ENCODE measurements at regions not wholly inside any gene's neighbourhood (a gene's known extent, or its start where the extent isn't known, plus 50 kb on each side); places are given as distances from the start of the nearest gene placed in this dataset.

DNA sequence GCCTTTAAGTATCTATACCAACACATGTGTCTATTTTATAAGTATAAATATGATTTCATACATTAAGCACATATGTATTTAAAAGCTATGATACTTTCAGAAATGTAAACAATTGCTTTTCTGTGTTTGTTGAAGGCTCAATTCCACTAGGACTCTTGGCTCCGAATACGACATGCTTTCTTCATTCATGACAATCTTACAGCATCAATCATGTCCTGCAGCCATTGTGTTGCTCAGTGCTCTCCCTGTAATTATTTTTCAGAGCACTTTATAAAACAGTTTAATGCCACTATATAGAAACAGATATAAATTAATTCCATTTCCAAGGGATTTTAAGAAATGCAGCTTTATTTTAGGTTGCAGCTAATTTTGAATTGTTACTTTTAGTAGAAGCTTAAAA, 167.3 kb downstream of the TAF11L14 start:
- Histone ChIP-seq H3K4me2 (ENCODE audit: low read depth, low read length) (no peak overlapping the region), H3K9ac (ENCODE audit: low read depth, low read length) (no peak overlapping the region), H4K91ac (ENCODE audit: insufficient read depth, low read depth, low read length) (no peak overlapping the region), H2BK120ac (ENCODE audit: low read depth, low read length) (no peak overlapping the region), H3K18ac (ENCODE audit: low read depth, low read length) (no peak overlapping the region), H4K5ac (ENCODE audit: low read depth, low read length) (no peak overlapping the region), H2BK15ac (ENCODE audit: low read depth, low read length) (no peak overlapping the region), H3K9me3 (ENCODE audit: control insufficient read depth, insufficient read depth, low read length) (no peaks in the 10 kb centered on the region), H2AK9ac (replicated peaks; ENCODE audit: low read depth, low read length, poor library complexity) (no peak overlapping the region), H3K4me3 (ENCODE audit: insufficient read depth, low read depth, low read length) (no peak overlapping the region), H3K4ac (ENCODE audit: low read depth, low read length) (no peak overlapping the region), H4K8ac (ENCODE audit: low read depth in 2 of 2, low read length in 2 of 2) (no peak overlapping the region), H3K23ac (ENCODE audit: low read depth, low read length) (no peak overlapping the region), H3K27ac (ENCODE audit: insufficient read depth, low read length) (no peak overlapping the region), H2BK5ac (ENCODE audit: low read depth, low read length, poor library complexity, severe bottlenecking) (no peak overlapping the region), H3K4me1 (ENCODE audit: control insufficient read depth, insufficient read depth, low read length) (no peaks in the 10 kb centered on the region), H3K79me1 (ENCODE audit: low read depth in 1 of 2, low read length in 2 of 2) (no peaks in the 10 kb centered on the region), H3K27me3 (ENCODE audit: control insufficient read depth, insufficient read depth, low read length) (no peaks in the 10 kb centered on the region), H2BK20ac (ENCODE audit: low read depth, low read length) (no peak overlapping the region), H3K14ac (replicated peaks; ENCODE audit: low read depth, low read length) (no peak overlapping the region), H4K20me1 (ENCODE audit: insufficient read depth, low read length) (no peaks in the 10 kb centered on the region), H2AFZ (replicated peaks; ENCODE audit: low read length, poor library complexity) (no peak overlapping the region), H2AK5ac (ENCODE audit: low read depth, low read length) (no peak overlapping the region), H3K9me1 (ENCODE audit: insufficient read depth, low read length) (no peaks in the 10 kb centered on the region), H3K56ac (ENCODE audit: extremely low read depth, insufficient read depth, low read length) (no peak overlapping the region), H3K36me3 (ENCODE audit: control insufficient read depth, insufficient read depth, low read length) (no peaks in the 10 kb centered on the region)
- POLR2A ChIA-PET (ENCODE audit: unreplicated experiment): no interaction called here
- in situ Hi-C loops (cut with MboI; ENCODE audit: low sequenced_read_pairs): no loop called here
- dilution Hi-C loops (cut with HindIII; ENCODE audit: low sequenced_read_pairs, unreplicated experiment): no loop called here
- ATAC-seq (ENCODE audit: low read depth) (no peak), DNase-seq (no peak)
- no CpG with 5 or more reads among the region's 2 CpGs for WGBS, 2 experiments (ENCODE audit: extremely low coverage in 2 of 2, insufficient read length in 1 of 2)
- CTCF ChIA-PET: no interaction called here
- BruUV-seq (replicated peaks): no TSS peak
- intact Hi-C loops (cut with micrococcal nuclease): loop anchor here (10.0 kb wide), 1 partner anchor 587 kb away; the partner anchor contains the start of gene BASP1
- TF ChIP-seq BHLHE40 (IDR thresholded peaks at IDR 0.05; ENCODE audit: low read depth, low read length): no peak
- TF ChIP-seq FOS (IDR thresholded peaks at IDR 0.05; ENCODE audit: low read depth, low read length): no peak
- TF ChIP-seq CEBPB (IDR thresholded peaks at IDR 0.05; ENCODE audit: low read depth, low read length): no peak
- TF ChIP-seq, protein P1, sequence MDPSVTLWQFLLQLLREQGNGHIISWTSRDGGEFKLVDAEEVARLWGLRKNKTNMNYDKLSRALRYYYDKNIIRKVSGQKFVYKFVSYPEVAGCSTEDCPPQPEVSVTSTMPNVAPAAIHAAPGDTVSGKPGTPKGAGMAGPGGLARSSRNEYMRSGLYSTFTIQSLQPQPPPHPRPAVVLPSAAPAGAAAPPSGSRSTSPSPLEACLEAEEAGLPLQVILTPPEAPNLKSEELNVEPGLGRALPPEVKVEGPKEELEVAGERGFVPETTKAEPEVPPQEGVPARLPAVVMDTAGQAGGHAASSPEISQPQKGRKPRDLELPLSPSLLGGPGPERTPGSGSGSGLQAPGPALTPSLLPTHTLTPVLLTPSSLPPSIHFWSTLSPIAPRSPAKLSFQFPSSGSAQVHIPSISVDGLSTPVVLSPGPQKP (IDR thresholded peaks at IDR 0.05; ENCODE audit: borderline replicate concordance, low read depth, low read length): no peak
- TF ChIP-seq SMC3 (IDR thresholded peaks at IDR 0.05; ENCODE audit: low read depth, low read length): no peak
- TF ChIP-seq, protein P2, sequence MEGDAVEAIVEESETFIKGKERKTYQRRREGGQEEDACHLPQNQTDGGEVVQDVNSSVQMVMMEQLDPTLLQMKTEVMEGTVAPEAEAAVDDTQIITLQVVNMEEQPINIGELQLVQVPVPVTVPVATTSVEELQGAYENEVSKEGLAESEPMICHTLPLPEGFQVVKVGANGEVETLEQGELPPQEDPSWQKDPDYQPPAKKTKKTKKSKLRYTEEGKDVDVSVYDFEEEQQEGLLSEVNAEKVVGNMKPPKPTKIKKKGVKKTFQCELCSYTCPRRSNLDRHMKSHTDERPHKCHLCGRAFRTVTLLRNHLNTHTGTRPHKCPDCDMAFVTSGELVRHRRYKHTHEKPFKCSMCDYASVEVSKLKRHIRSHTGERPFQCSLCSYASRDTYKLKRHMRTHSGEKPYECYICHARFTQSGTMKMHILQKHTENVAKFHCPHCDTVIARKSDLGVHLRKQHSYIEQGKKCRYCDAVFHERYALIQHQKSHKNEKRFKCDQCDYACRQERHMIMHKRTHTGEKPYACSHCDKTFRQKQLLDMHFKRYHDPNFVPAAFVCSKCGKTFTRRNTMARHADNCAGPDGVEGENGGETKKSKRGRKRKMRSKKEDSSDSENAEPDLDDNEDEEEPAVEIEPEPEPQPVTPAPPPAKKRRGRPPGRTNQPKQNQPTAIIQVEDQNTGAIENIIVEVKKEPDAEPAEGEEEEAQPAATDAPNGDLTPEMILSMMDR (conservative IDR thresholded peaks at IDR 0.05; ENCODE audit: low read depth, low read length): no peak
- TF ChIP-seq CHD1 (IDR thresholded peaks at IDR 0.05; ENCODE audit: low read depth, low read length): no peak
- no peak for TF ChIP-seq MAZ (IDR thresholded peaks at IDR 0.05; ENCODE audit: borderline replicate concordance, low read depth, low read length)
- TF ChIP-seq MXI1 (IDR thresholded peaks at IDR 0.05; ENCODE audit: borderline replicate concordance, low read depth, low read length): no peak
- TF ChIP-seq RFX5 (IDR thresholded peaks at IDR 0.05; ENCODE audit: low read depth, low read length): no peak
- TF ChIP-seq NFE2L2 (IDR thresholded peaks at IDR 0.05; ENCODE audit: low read depth, low read length): no peak
- TF ChIP-seq RCOR1 (IDR thresholded peaks at IDR 0.05; ENCODE audit: insufficient replicate concordance, low read length): no peak
- no peak for TF ChIP-seq POLR2A (IDR thresholded peaks at IDR 0.05; ENCODE audit: low read depth, low read length)
- TF ChIP-seq MAFK (IDR thresholded peaks at IDR 0.05; ENCODE audit: low read depth, low read length): no peak
- TF ChIP-seq, protein P3, sequence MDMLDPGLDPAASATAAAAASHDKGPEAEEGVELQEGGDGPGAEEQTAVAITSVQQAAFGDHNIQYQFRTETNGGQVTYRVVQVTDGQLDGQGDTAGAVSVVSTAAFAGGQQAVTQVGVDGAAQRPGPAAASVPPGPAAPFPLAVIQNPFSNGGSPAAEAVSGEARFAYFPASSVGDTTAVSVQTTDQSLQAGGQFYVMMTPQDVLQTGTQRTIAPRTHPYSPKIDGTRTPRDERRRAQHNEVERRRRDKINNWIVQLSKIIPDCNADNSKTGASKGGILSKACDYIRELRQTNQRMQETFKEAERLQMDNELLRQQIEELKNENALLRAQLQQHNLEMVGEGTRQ (IDR thresholded peaks at IDR 0.05; ENCODE audit: low read depth, low read length): no peak

Data from IMR-90 (cell line).